Erythroblast (primary cell): ENCODE measurements at regions not wholly inside any gene's neighbourhood (a gene's known extent, or its start where the extent isn't known, plus 50 kb on each side); places are given as distances from the start of the nearest gene placed in this dataset.

Source experiments
- GATA1 ChIP-seq: IDR thresholded peaks from 2 replicates; pipeline ENCODE4 v1.6.1; 2011; ENCODE audit warnings: low read depth, mild to moderate bottlenecking, control low read depth, low read length, moderate library complexity
- POLR2A ChIP-seq: IDR thresholded peaks from 2 replicates; pipeline ENCODE4 v1.6.1; 2011; ENCODE audit warnings: mild to moderate bottlenecking, low read length

GRCh38 chr6:149185799-149186357 is 131.6 kb upstream of the TAB2 start:
- no peak for TF ChIP-seq POLR2A
- TF ChIP-seq GATA1 = no peak
